ENCODE measurements at regions not wholly inside any gene's neighbourhood (a gene's known extent, or its start where the extent isn't known, plus 50 kb on each side); places are given as distances from the start of the nearest gene placed in this dataset.

DNA sequence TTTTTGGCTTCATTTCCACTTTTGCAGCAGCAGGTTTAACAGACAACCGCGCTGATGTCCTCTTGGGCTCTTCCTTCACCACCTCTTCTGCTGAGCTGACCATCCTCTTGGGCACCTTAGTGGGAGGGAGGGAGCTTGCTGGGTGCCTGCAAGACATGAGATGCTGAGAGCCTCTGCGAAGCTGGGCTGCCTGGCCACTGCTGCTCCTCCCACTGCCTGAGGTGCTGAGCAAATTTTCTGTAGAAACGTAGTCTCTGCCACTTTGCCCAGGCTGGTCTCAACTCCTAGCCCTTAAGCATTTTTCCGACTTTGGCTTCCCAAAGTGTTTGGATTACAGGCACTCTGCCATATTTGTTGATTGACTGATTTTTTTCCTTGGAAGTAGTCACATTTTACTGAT lies 422.2 kb upstream of the MC4R start:
- Histone ChIP-seq H3K4me3 (ENCODE audit: low read depth in 1 of 3, low read length in 3 of 3) (no peak overlapping the region), H3K36me3 (ENCODE audit: control insufficient read depth in 4 of 4, insufficient read depth in 3 of 4, low read depth in 1 of 4, low read length in 3 of 4) (no peaks in the 10 kb centered on the region), H3K4me1 (ENCODE audit: control insufficient read depth in 4 of 4, insufficient read depth in 4 of 4, low read length in 3 of 4) (no peaks in the 10 kb centered on the region), H3K9ac (ENCODE audit: low read depth in 1 of 2, low read length in 2 of 2) (no peak overlapping the region), H3K27me3 (ENCODE audit: control insufficient read depth in 4 of 4, insufficient read depth in 4 of 4, low read length in 3 of 4) (no peaks in the 10 kb centered on the region), H3K27ac (ENCODE audit: low read depth in 1 of 2, low read length in 2 of 2) (no peak overlapping the region), H3K9me3 (ENCODE audit: control insufficient read depth in 4 of 4, low read length in 3 of 4) (no peaks in the 10 kb centered on the region)
- TF ChIP-seq FOXA1 (IDR thresholded peaks at IDR 0.05), result no peak
- no peak for TF ChIP-seq EGR1 (IDR thresholded peaks at IDR 0.05; ENCODE audit: low read depth in 2 of 2)
- TF ChIP-seq SP1 (IDR thresholded peaks at IDR 0.05), result no peak
- no peak for TF ChIP-seq RAD21 (IDR thresholded peaks at IDR 0.05)
- TF ChIP-seq HNF4A (conservative IDR thresholded peaks at IDR 0.05), result no peak
- no peak for TF ChIP-seq JUND (IDR thresholded peaks at IDR 0.05)
- TF ChIP-seq, protein P1, sequence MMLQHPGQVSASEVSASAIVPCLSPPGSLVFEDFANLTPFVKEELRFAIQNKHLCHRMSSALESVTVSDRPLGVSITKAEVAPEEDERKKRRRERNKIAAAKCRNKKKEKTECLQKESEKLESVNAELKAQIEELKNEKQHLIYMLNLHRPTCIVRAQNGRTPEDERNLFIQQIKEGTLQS (IDR thresholded peaks at IDR 0.05), result no peak
- TF ChIP-seq RXRA (IDR thresholded peaks at IDR 0.05), result no peak
- no peak for TF ChIP-seq ZBTB33 (IDR thresholded peaks at IDR 0.05)
- no peak for TF ChIP-seq HNF4G (IDR thresholded peaks at IDR 0.05)
- TF ChIP-seq FOXA2 (IDR thresholded peaks at IDR 0.05), result no peak
- no peak for TF ChIP-seq MAX (IDR thresholded peaks at IDR 0.05)
- no peak for TF ChIP-seq NR2F2 (IDR thresholded peaks at IDR 0.05)
- TF ChIP-seq, protein P2, sequence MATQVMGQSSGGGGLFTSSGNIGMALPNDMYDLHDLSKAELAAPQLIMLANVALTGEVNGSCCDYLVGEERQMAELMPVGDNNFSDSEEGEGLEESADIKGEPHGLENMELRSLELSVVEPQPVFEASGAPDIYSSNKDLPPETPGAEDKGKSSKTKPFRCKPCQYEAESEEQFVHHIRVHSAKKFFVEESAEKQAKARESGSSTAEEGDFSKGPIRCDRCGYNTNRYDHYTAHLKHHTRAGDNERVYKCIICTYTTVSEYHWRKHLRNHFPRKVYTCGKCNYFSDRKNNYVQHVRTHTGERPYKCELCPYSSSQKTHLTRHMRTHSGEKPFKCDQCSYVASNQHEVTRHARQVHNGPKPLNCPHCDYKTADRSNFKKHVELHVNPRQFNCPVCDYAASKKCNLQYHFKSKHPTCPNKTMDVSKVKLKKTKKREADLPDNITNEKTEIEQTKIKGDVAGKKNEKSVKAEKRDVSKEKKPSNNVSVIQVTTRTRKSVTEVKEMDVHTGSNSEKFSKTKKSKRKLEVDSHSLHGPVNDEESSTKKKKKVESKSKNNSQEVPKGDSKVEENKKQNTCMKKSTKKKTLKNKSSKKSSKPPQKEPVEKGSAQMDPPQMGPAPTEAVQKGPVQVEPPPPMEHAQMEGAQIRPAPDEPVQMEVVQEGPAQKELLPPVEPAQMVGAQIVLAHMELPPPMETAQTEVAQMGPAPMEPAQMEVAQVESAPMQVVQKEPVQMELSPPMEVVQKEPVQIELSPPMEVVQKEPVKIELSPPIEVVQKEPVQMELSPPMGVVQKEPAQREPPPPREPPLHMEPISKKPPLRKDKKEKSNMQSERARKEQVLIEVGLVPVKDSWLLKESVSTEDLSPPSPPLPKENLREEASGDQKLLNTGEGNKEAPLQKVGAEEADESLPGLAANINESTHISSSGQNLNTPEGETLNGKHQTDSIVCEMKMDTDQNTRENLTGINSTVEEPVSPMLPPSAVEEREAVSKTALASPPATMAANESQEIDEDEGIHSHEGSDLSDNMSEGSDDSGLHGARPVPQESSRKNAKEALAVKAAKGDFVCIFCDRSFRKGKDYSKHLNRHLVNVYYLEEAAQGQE (IDR thresholded peaks at IDR 0.05), result no peak
- WGBS, result 65% methylated on average over 5 of the region's 5 CpGs
- DNase-seq (ENCODE audit: low spot score), result no peak

DNA sequence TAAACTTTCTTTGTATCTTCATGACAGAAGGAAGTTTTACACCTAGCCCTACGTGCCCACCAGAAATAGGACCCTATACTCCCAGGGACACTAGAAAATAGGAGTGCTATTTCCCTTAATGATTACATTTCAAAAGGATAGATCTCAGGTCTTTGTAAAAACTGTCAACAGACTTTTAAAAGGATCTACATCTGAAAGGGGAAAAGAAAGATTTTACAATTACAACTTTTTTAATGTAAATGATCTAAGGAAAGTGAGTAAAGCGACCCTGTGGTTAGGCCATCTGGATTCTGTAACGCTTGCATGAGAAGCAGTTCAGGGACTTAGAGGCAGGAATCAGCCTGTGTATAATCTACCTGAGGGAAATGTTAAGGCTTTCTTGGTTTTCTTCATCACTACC lies 431.8 kb upstream of the MC4R start:
- Histone ChIP-seq H3K9ac (ENCODE audit: low read depth in 1 of 2, low read length in 2 of 2) (no peak overlapping the region), H3K4me1 (ENCODE audit: control insufficient read depth in 4 of 4, insufficient read depth in 4 of 4, low read length in 3 of 4) (no peaks in the 10 kb centered on the region), H3K27ac (ENCODE audit: low read depth in 1 of 2, low read length in 2 of 2) (no peak overlapping the region), H3K27me3 (ENCODE audit: control insufficient read depth in 4 of 4, insufficient read depth in 4 of 4, low read length in 3 of 4) (no peaks in the 10 kb centered on the region), H3K9me3 (ENCODE audit: control insufficient read depth in 4 of 4, low read length in 3 of 4) (no peaks in the 10 kb centered on the region), H3K4me3 (ENCODE audit: low read depth in 1 of 3, low read length in 3 of 3) (no peak overlapping the region), H3K36me3 (ENCODE audit: control insufficient read depth in 4 of 4, insufficient read depth in 3 of 4, low read depth in 1 of 4, low read length in 3 of 4) (no peaks in the 10 kb centered on the region)
- 40% methylated on average over 3 of the region's 3 CpGs for WGBS
- TF ChIP-seq HNF4G (IDR thresholded peaks at IDR 0.05), result no peak
- no peak for TF ChIP-seq TAF1 (conservative IDR thresholded peaks at IDR 0.05)
- TF ChIP-seq FOXA1 (IDR thresholded peaks at IDR 0.05), result no peak
- TF ChIP-seq HNF4A (conservative IDR thresholded peaks at IDR 0.05), result no peak
- no peak for TF ChIP-seq FOXA2 (IDR thresholded peaks at IDR 0.05)
- no peak for TF ChIP-seq RXRA (IDR thresholded peaks at IDR 0.05)
- TF ChIP-seq YY1 (IDR thresholded peaks at IDR 0.05), result no peak
- DNase-seq (ENCODE audit: low spot score), result no peak
